ENCODE measurements at regions not wholly inside any gene's neighbourhood (a gene's known extent, or its start where the extent isn't known, plus 50 kb on each side); places are given as distances from the start of the nearest gene placed in this dataset.
A peak's percentile ranks its signal among the peaks of the same experiment; 100 is the strongest.

GRCh38 chr3:39664931-39665330 lies 144.5 kb upstream of the MYRIP start:
- Histone ChIP-seq H3K36me3 (no peaks in the 10 kb centered on the region), H3K27ac (no peak overlapping the region), H3K27me3 (replicated peaks in 1 of 7) (peaks cover 0 to 5% (median 0%) of the 10 kb centered on the region in 7 donors), H3K4me1 (no peaks in the 10 kb centered on the region), H3K4me3 (no peak overlapping the region), H3K9me3 (no peaks in the 10 kb centered on the region)
- TF ChIP-seq POLR2AphosphoS5 (IDR thresholded peaks at IDR 0.05) (no peak), CTCF (IDR thresholded peaks at IDR 0.05 in 8 of 11, conservative IDR thresholded peaks at IDR 0.05 in 3 of 11) (no peak), POLR2A (IDR thresholded peaks at IDR 0.05) (no peak)
- no peak for DNase-seq
- intact Hi-C loops (cut with DNase I; ENCODE audit: low total_unique reads), result no loop called here
- WGBS, 5 donors, result 91 to 96% (median 93%) methylated on average over 4 of the region's 4 CpGs

DNA sequence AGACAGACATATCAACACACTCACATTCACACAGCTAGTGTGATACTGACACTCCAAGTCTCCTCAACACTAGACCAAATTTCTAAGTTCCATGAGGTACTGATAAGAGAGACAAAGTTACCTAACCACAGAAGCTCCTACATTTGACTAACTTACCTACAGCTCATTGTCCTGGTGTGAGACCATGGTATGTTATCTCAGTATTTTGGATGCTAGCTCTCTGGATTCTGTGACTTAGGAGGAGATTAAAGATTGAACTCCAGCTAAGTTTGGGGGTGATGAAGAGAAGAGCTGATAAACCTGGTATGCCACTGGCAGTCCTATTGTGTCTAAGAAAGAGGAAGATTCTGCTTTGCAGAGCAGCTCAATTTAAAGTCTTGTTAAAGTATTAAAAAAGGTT lies 144.0 kb upstream of the MYRIP start:
- Histone ChIP-seq H3K27me3 (replicated peaks in 1 of 7) (peaks cover 0 to 5% (median 0%) of the 10 kb centered on the region in 7 donors), H3K27ac (no peak overlapping the region), H3K4me1 (no peaks in the 10 kb centered on the region), H3K4me3 (no peak overlapping the region), H3K9me3 (no peaks in the 10 kb centered on the region), H3K36me3 (no peaks in the 10 kb centered on the region)
- DNase-seq, result no peak
- intact Hi-C loops (cut with DNase I; ENCODE audit: low total_unique reads), result no loop called here
- TF ChIP-seq POLR2A (IDR thresholded peaks at IDR 0.05) (no peak), CTCF (IDR thresholded peaks at IDR 0.05 in 8 of 11, conservative IDR thresholded peaks at IDR 0.05 in 3 of 11) (no peak), POLR2AphosphoS5 (IDR thresholded peaks at IDR 0.05) (no peak)

DNA sequence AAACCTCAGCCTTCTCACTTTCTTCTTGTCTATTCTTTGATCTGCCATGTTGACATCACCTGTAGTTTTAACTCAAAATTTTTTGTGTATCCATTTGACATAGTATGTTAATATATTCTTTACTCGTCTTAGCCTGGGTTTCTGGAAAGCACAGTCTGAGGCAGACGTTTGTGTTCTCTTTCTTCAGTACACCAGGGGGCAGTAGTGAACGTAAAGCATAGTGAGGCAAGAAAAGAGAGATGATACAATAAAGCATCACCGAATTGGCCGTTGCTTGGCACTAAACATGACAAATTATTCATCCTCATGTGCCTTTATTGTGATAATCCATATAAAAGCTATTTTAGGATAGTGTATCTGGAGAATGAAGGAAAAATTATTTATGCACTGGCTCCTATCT lies 141.0 kb upstream of the MYRIP start:
- H3K36me3 ChIP-seq, result no peaks in the 10 kb centered on the region
- TF ChIP-seq POLR2A (IDR thresholded peaks at IDR 0.05), result no peak
- TF ChIP-seq CTCF (IDR thresholded peaks at IDR 0.05 in 8 of 11, conservative IDR thresholded peaks at IDR 0.05 in 3 of 11), result peak in 8 of 11 experiments; percentile 11 to 65 (median 50)
- no peak overlapping the region for H3K4me3 ChIP-seq
- no peak for DNase-seq
- no peaks in the 10 kb centered on the region for H3K9me3 ChIP-seq
- H3K27ac ChIP-seq, result no peak overlapping the region
- H3K27me3 ChIP-seq (replicated peaks in 1 of 7), result peaks cover 0 to 5% (median 0%) of the 10 kb centered on the region in 7 donors
- WGBS, 5 donors, result 12 to 22% (median 17%) methylated on average over 5 of the region's 5 CpGs
- no peaks in the 10 kb centered on the region for H3K4me1 ChIP-seq
- intact Hi-C loops (cut with DNase I; ENCODE audit: low total_unique reads), result no loop called here

GRCh38 chr3:39671116-39671515 lies 138.3 kb upstream of the MYRIP start:
- WGBS, 5 donors, result 75 to 91% (median 88%) methylated on average over 4 of the region's 4 CpGs

More at GRCh38 chr3:39671116-39671515, 138.3 kb upstream of the MYRIP start:
- no peak for DNase-seq
- intact Hi-C loops (cut with DNase I; ENCODE audit: low total_unique reads), result no loop called here
- Histone ChIP-seq H3K4me3 (no peak overlapping the region), H3K27ac (no peak overlapping the region), H3K9me3 (peaks cover 0 to 8% (median 0%) of the 10 kb centered on the region in 8 donors), H3K4me1 (no peaks in the 10 kb centered on the region), H3K27me3 (replicated peaks in 1 of 7) (no peaks in the 10 kb centered on the region), H3K36me3 (no peaks in the 10 kb centered on the region)
- TF ChIP-seq POLR2A (IDR thresholded peaks at IDR 0.05), result no peak
- no peak for TF ChIP-seq POLR2AphosphoS5 (IDR thresholded peaks at IDR 0.05)
- TF ChIP-seq CTCF (IDR thresholded peaks at IDR 0.05 in 8 of 11, conservative IDR thresholded peaks at IDR 0.05 in 3 of 11), result no peak

Data from spleen (tissue), 11 donors.